Activated CD8-positive, alpha-beta memory T cell treated with anti-CD3 and anti-CD28 coated beads, Interleukin-2, amount 10 ng/mL, durations not matched to agents 7 days and 5 days (primary cell): ENCODE measurements at regions not wholly inside any gene's neighbourhood (a gene's known extent, or its start where the extent isn't known, plus 50 kb on each side); places are given as distances from the start of the nearest gene placed in this dataset.

Experiments
- ATAC-seq: fragments of 150-1000 bp; cut with Tn5 transposase; one replicate; pipeline ENCODE4 v1.10.0; 2021; ENCODE audit warnings: moderate library complexity
- CTCF ChIA-PET: fragments of 350-600 bp; sonication (Branson Sonifier 250); formaldehyde crosslinking; loops from one replicate; lab custom pipeline; 2021; ENCODE audit warnings: antibody characterized with exemption; lab: Charles Lee
- DNase-seq: peaks from one replicate; pipeline ENCODE4 v3.0.0-alpha.2; 2020
- H3K27ac Mint-ChIP-seq: one replicate; pipeline ENCODE4 v1.8.0; 2021; ENCODE audit warnings: mild to moderate bottlenecking, mixed read lengths
- H3K27me3 Mint-ChIP-seq: one replicate; pipeline ENCODE4 v1.8.0; 2021; ENCODE audit warnings: mixed read lengths
- H3K36me3 Mint-ChIP-seq: one replicate; pipeline ENCODE4 v1.8.0; 2021; ENCODE audit warnings: mild to moderate bottlenecking, mixed read lengths
- H3K4me1 Mint-ChIP-seq: one replicate; pipeline ENCODE4 v1.8.0; 2021; ENCODE audit warnings: mixed read lengths
- H3K4me3 Mint-ChIP-seq: one replicate; pipeline ENCODE4 v1.8.0; 2021; ENCODE audit warnings: mild to moderate bottlenecking, moderate library complexity, mixed read lengths
- H3K9me3 Mint-ChIP-seq: one replicate; pipeline ENCODE4 v1.8.0; 2022; ENCODE audit warnings: low read depth, mixed read lengths

DNA sequence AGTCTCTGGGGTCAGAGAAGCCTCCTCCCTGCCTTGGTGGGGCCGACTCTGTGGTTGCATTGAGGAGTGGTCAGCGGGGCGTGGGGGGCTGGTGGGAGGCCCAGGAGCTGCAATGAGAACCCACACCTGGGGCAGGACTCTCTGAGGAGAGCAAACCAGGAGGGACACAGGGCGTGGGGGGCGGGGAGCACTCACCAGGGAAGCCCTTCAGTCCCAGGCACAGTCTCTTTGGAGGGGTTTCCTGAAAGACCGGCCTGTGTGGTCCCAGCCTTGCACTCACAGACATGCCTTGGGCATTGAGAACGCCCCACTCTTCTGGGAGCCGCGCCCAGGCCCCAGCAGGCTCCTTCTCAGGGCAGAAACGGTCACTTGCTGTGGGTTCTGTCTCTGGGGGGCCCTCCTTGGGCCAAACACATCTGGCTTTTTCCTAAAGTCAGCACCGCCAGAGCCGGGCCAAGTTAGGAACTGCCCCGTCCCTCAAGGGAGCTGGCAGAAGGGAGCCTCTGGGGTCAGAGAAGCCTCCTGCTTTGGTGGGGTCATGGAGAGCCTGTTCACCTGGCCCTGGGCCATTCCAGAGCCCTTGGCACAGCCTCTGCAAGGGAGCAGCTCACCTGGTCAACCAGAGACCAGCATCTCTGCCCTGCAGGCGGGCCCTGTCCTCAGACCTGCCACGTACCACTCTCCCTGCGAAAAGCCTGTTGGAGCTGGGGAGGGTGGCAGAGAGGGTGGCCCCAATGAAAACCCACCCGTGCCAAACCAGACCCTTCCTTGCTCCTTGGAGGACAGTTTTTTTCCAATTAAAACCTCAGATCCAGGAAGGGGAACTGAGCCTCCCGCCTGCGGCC, 59.9 kb upstream of the TTC34 start:
- DNase-seq, result no peak
- Mint-ChIP-seq H3K27ac (no peak overlapping the region), H3K27me3 (no peaks in the 10 kb centered on the region), H3K4me3 (no peak overlapping the region), H3K9me3 (peaks cover 5% of the 10 kb centered on the region), H3K36me3 (peaks cover 1% of the 10 kb centered on the region), H3K4me1 (no peaks in the 10 kb centered on the region)
- CTCF ChIA-PET, result no interaction called here
- ATAC-seq, result no peak

DNA sequence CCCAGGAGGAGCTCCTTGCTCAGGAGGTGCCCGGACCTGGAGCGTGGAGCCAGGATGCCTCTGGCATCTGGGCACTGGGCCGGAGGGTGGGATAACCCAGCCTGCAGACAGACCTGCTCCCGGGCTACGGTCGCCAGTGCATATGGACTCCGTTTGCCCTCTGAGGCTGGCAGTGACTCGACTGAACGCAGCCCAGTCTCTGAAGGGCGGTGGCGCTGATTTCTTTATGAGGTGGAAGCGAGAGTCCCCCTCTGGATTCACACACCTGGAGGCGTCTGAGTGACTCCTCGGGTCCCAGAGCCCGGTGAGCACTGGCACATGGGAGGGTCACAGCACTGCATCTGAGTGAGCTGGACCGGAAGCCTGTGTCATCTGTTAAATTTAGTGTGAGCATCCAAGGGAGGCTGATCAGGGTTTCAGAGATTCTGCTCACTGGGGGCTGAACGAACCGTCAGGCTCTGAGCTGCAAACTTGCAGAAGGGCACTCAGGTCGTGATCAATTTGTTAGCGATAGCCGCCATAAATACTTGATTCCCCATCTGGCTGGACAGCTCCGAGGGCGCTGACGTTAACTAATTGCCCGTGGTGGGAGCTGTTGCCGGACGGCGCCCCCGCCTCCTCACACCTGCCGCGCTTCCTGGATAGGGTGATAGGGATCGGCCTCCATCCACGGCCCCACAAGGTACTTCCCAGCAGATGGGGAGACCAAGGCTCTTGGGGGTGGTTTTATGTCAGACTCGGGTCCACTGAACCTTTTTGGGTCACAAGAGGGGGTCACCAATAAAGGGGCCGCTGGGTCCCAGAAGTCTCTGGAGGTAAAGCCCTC, 60.7 kb upstream of the TTC34 start:
- no peak overlapping the region for H3K4me3 Mint-ChIP-seq
- H3K27me3 Mint-ChIP-seq, result no peaks in the 10 kb centered on the region
- H3K27ac Mint-ChIP-seq, result no peak overlapping the region
- H3K9me3 Mint-ChIP-seq, result peaks cover 5% of the 10 kb centered on the region
- peaks cover 1% of the 10 kb centered on the region for H3K36me3 Mint-ChIP-seq
- ATAC-seq (no peak), DNase-seq (no peak)
- no peaks in the 10 kb centered on the region for H3K4me1 Mint-ChIP-seq
- CTCF ChIA-PET, result no interaction called here

DNA sequence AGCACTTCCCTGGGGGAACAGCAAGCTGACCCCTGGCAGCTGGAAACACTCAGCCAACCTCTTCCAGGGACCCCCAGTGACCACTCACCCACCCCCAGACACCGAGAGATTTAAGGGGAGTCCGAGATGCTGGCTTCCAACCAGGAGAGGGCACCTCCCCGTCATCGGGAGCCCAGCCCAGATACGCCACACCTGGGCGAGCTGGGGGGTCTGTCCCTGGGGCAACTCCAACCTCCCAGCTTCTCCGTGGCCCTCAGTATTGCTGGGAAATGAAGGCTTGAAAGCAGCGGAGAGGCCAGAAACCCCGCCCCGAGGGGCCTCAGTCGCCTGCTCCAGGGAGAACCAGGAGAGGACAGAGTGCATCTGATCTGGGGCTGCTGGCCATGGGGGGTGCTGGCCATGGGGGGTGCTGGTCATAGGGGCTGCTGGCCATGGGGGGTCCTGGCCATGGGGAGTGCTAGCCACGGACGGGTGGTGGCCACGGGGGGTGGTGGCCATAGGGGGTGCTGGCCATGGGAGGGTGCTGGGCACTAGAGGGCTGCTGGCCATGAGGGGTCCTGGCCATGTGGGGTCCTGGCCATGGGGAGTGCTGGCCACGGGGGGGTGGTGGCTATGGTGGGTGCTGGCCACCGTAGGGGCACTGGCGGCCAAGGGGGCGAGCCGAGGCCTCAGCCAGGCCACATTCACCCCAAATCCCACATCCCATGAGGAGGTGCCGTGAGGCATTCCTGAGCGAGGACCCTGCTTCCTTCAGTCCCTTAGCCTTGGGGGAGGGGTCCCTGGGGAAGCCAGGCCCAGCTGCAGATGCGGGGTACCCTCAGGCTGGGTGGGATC, 61.5 kb upstream of the TTC34 start:
- H3K4me1 Mint-ChIP-seq, result no peaks in the 10 kb centered on the region
- no peak overlapping the region for H3K4me3 Mint-ChIP-seq
- ATAC-seq, result no peak
- CTCF ChIA-PET, result no interaction called here
- H3K27me3 Mint-ChIP-seq, result no peaks in the 10 kb centered on the region
- H3K9me3 Mint-ChIP-seq, result peaks cover 5% of the 10 kb centered on the region
- no peak for DNase-seq
- H3K27ac Mint-ChIP-seq, result no peak overlapping the region
- peaks cover 1% of the 10 kb centered on the region for H3K36me3 Mint-ChIP-seq

DNA sequence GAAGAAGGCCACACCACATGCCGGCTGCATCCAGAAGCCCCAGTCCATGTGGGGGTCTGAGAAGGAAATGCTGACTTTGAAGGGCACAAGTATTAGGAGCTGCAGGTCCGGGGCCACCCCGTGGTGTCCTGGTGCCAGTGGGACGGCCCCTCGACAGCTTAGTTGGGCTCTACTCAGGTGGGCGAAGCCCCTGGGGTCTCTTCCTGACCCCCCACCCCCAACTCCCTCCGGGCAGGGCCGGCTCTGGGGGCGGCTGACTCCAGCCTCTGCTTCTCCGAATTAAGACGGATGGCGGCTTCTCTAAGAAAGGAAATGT, 62.1 kb upstream of the TTC34 start:
- no peak for DNase-seq
- no peak overlapping the region for H3K27ac Mint-ChIP-seq
- no peaks in the 10 kb centered on the region for H3K27me3 Mint-ChIP-seq
- no peaks in the 10 kb centered on the region for H3K4me1 Mint-ChIP-seq
- peaks cover 3% of the 10 kb centered on the region for H3K9me3 Mint-ChIP-seq
- ATAC-seq, result no peak
- CTCF ChIA-PET, result no interaction called here
- peaks cover 1% of the 10 kb centered on the region for H3K36me3 Mint-ChIP-seq
- no peak overlapping the region for H3K4me3 Mint-ChIP-seq

DNA sequence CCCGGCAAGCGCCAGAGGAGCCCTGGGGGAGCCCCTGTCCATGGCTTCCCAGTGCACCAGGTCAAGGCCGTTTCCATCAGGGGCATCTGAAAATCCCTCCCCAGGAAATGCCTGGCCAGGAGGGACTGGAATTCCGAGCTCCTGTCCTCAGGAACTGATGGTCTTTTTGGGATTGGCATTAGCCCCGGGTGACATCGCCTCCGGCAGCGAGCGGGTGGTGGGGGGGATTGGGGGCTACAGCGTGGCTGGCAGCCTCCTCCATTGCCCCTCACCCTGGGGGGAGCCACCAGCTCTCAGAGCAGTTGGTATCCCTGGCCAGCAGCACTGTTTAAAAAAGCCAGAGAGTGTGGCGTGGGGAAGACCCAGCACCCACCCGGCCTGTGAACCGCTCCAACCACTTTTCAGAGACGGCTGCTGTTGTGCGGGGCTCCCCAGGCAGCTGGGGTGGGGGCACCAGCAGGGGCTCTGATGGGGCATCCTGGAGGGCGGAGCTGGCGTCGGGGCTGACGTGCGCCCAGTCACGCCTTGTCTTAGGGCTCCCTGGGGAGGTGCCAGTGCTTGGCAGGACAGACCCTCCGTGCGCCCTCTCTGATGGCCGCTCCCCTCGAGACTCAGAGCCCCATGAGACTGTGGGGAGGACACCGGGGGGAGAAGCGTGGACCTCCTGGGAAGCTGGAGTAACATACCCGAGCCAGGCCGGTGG, 62.9 kb upstream of the TTC34 start:
- no peak overlapping the region for H3K4me3 Mint-ChIP-seq
- CTCF ChIA-PET, result no interaction called here
- DNase-seq, result no peak
- no peaks in the 10 kb centered on the region for H3K4me1 Mint-ChIP-seq
- no peaks in the 10 kb centered on the region for H3K9me3 Mint-ChIP-seq
- no peaks in the 10 kb centered on the region for H3K36me3 Mint-ChIP-seq
- H3K27me3 Mint-ChIP-seq, result no peaks in the 10 kb centered on the region
- ATAC-seq, result no peak
- no peak overlapping the region for H3K27ac Mint-ChIP-seq

DNA sequence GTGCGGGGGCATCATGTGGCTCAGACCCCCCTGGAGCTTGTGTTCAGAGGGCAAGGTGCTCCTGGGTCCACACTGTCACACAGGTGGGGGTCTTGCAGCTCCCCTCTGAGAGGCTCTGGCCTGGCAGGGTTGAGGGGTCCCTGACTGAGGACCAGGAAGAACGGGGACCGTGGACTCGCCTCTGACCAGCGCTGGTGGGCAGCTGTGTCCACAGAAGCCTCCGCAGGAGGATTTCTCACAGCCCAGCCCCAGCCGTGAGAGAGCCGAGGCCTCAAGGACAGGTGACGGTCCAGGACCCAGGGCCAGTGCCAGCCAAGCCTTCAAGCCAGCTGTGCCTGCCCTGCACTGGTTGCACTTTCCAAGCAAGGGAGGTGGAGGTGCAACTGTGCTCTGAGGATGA, 63.5 kb upstream of the TTC34 start:
- no peaks in the 10 kb centered on the region for H3K27me3 Mint-ChIP-seq
- no peak overlapping the region for H3K27ac Mint-ChIP-seq
- H3K9me3 Mint-ChIP-seq, result no peaks in the 10 kb centered on the region

DNA sequence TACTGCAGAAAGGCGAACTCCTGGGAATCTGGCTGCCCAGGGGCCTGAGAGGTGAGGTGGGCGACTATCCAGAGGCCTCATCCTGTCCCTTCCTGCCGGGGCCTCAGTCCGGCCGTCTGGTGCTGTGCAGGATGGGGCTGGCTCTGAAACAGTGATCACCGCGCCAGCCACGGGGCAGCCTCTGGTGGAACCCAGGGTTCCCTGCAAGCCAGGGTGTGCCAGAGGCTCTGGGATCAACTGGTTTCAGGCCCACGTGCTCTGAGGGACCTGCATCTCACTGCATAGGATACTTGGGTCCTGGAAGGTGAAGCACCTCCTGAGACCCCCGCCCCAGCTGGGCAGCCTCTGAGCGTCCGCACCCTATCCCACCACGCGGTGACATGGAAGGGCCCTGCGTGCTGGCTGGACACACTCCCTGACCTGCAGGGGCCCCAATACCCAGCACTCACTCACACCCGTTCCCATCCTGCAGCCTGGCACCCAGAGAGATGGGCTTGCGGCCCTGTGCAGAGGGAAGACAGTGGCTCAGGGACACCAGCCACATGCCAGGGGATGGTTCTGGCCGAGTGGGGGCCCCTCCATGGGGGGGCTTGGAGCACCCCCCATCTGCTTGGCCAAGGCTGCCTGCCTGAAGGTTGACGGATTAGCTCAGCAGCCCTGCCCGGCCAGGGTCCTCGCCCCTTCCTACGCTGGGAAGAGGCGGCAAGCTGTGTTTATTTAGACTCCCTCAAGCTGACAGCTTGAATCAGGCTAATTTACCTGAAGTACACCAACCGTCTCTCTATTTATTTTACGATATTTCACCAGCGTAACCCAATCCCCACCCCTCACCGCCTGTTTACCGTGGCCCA, 64.3 kb upstream of the TTC34 start:
- DNase-seq, result no peak
- Mint-ChIP-seq H3K27me3 (no peaks in the 10 kb centered on the region), H3K36me3 (no peaks in the 10 kb centered on the region), H3K27ac (no peak overlapping the region), H3K9me3 (peaks cover under 1% of the 10 kb centered on the region), H3K4me3 (no peak overlapping the region), H3K4me1 (no peaks in the 10 kb centered on the region)
- CTCF ChIA-PET, result no interaction called here
- ATAC-seq, result no peak

More for the DNA sequence above, 63.5 kb upstream of the TTC34 start:
- Mint-ChIP-seq H3K4me3 (no peak overlapping the region), H3K36me3 (no peaks in the 10 kb centered on the region), H3K4me1 (no peaks in the 10 kb centered on the region)
- no peak for ATAC-seq
- CTCF ChIA-PET, result no interaction called here
- DNase-seq, result no peak

DNA sequence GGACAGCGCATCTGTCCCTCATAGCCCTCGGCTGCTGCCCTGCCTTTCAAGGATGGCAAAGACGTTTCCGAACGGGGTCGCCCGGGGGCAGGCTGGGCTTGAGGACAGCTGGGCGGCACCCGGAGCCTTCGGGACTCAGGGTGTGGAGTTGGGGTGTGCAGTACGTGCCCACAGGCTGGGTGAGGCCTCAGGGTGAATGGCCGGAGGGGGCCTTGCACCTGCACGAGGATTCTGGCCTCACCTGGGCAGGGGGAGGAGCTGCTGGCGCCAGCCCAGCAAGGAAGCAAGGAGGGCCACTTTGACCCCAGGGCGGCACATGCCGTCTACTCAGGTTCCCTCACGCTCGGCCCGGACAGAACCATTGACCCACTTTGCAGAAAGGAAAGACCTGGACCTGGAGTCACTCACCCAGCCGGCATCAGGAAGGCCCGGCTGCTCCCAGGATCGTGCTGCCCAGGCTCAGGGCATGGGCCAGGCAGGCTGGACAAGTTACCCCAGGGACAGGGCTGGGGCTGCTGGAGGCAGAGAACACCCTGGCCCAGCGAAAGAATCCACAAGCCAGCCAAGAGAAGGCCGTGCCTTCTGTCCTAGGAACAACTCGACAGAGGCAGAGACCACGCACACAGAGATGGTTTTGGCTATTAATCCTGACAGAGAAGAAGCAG, 65.1 kb upstream of the TTC34 start:
- Mint-ChIP-seq H3K27me3 (no peaks in the 10 kb centered on the region), H3K36me3 (no peaks in the 10 kb centered on the region), H3K4me1 (no peaks in the 10 kb centered on the region), H3K9me3 (peaks cover 7% of the 10 kb centered on the region), H3K27ac (no peak overlapping the region), H3K4me3 (no peak overlapping the region)
- CTCF ChIA-PET, result no interaction called here
- DNase-seq, result no peak
- ATAC-seq, result no peak

DNA sequence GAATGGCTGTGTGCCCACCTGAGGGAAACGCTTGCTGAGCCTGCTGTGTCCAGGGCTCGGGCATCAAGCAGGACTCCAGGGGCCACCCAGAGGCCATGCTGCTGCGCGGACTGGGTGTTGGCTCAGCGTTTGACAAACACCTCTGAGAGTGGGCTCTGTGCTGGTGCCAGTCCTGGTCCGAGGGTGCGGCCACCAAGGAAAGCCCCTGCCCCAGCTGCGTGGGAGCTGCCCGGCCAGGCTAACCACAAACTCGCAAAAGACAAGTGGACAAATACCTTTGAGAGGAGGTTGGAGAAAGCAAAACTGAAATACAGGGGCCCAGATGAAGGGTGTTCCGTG, 65.6 kb upstream of the TTC34 start:
- Mint-ChIP-seq H3K27me3 (no peaks in the 10 kb centered on the region), H3K4me1 (no peaks in the 10 kb centered on the region), H3K9me3 (peaks cover 8% of the 10 kb centered on the region), H3K36me3 (no peaks in the 10 kb centered on the region), H3K4me3 (no peak overlapping the region), H3K27ac (no peak overlapping the region)
- DNase-seq (no peak), ATAC-seq (no peak)
- CTCF ChIA-PET, result no interaction called here

DNA sequence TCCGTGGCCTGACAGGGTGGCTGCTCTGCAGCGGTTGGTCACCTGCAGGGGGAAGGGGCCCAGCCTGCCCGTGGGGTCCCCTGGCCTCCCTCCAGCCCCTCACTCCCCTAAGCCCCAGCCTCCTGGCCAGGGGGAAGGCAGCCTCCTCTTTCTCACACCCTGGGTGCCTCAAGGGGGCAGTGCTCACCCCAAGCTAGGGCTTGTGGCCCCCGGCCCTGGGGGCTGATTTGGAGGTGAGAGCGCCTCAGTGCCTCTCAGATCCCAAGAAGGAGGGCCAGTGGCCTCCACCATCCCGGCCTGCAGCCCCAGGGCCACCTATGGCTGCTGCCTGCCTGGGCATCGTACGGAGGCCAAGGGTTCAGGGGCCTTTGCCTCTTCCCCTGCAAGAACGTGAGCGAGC, 66.4 kb upstream of the TTC34 start:
- Mint-ChIP-seq H3K4me3 (no peak overlapping the region), H3K4me1 (no peaks in the 10 kb centered on the region), H3K27ac (no peak overlapping the region), H3K36me3 (no peaks in the 10 kb centered on the region), H3K27me3 (no peaks in the 10 kb centered on the region), H3K9me3 (peaks cover 9% of the 10 kb centered on the region)
- ATAC-seq (no peak), DNase-seq (no peak)
- CTCF ChIA-PET, result no interaction called here

DNA sequence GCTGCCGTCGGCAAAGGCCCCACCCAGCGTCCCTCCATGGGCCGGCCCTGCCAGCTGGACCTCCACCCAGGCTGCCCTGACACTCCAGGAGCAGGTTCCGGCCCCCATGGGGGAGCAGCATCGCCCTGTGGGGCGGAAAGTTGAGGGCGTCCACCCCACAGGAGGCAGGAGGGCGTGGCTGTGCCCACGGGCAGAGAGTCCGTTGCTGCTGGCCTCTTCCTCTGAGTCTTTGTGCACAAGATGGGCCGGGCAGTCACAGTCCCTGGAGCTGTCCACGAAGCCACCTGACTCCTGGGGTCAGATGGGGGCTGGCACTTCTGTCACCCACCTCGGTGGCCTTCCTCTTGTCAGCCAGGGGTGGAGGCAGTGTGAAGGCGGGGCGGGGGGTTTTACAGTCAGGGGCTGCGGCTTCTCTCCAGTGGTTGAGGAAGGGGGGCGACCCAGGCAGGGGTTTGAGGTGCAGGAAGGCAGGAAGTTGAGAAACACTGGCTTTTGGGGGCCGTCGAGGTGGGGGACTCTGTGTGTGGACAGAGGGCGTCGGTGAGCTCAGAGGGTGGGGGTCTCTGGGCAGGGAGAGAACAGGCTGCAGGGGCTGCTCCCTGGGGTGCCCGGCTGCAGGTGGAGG, 67.2 kb upstream of the TTC34 start:
- H3K27me3 Mint-ChIP-seq, result no peaks in the 10 kb centered on the region
- H3K4me3 Mint-ChIP-seq, result no peak overlapping the region
- CTCF ChIA-PET, result no interaction called here
- no peak for DNase-seq
- no peaks in the 10 kb centered on the region for H3K4me1 Mint-ChIP-seq
- peaks cover 10% of the 10 kb centered on the region for H3K9me3 Mint-ChIP-seq
- H3K36me3 Mint-ChIP-seq, result no peaks in the 10 kb centered on the region
- no peak for ATAC-seq
- H3K27ac Mint-ChIP-seq, result no peak overlapping the region

DNA sequence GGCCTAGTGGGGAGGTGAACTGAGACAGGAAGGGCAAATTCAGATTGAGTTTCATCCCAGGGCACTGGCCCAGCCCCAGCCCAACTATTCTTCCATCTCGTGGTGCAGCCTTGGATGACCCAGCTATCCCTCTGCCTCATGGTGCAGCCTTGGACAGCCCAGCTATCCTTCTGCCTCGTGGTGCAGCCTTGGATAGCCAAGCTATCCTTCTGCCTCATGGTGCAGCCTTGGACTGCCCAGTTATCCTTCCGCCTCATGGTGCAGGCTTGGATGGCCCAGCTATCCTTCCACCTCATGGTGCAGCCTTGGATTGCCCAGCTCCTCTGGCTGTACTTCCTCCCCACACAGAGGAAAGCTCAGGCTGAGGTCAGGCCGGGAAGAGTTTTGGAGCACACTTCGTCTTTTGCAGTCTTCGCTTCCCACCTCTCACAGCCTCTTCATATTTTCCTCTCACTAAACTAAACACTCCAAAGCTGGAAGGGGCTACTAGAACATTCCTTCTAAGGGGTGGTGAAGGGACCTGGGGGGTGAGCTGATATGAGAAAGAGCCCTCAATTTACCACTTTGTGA, 69.8 kb upstream of the TTC34 start:
- Mint-ChIP-seq H3K9me3 (peaks cover 10% of the 10 kb centered on the region), H3K4me3 (no peak overlapping the region), H3K4me1 (no peaks in the 10 kb centered on the region), H3K27me3 (no peaks in the 10 kb centered on the region), H3K36me3 (no peaks in the 10 kb centered on the region), H3K27ac (no peak overlapping the region)
- no peak for ATAC-seq
- CTCF ChIA-PET, result no interaction called here
- DNase-seq, result no peak
